ENCODE measurements at regions not wholly inside any gene's neighbourhood (a gene's known extent, or its start where the extent isn't known, plus 50 kb on each side); places are given as distances from the start of the nearest gene placed in this dataset.

- TF ChIP-seq CTCF (IDR thresholded peaks at IDR 0.05) (peak in 4 of 7 experiments; percentile 12 to 34 (median 28)), EP300 (IDR thresholded peaks at IDR 0.05) (no peak), POLR2A (IDR thresholded peaks at IDR 0.05) (no peak), POLR2AphosphoS5 (IDR thresholded peaks at IDR 0.05) (no peak)
Observed at GRCh38 chr13:87274209-87274819, 396.9 kb upstream of the SLITRK5 start.

Measured in stomach (tissue), 4 donors.